GM12874 (cell line): ENCODE measurements at regions not wholly inside any gene's neighbourhood (a gene's known extent, or its start where the extent isn't known, plus 50 kb on each side); places are given as distances from the start of the nearest gene placed in this dataset.

Experiments
- TF ChIP-seq, protein P1 (sequence below): IDR thresholded peaks from 2 replicates; pipeline ENCODE4 v1.5.1; 2011; ENCODE audit warnings: low read depth, mild to moderate bottlenecking, control low read depth, low read length, moderate library complexity; ENCODE audit not compliant: insufficient read depth

- TF ChIP-seq, protein P1, sequence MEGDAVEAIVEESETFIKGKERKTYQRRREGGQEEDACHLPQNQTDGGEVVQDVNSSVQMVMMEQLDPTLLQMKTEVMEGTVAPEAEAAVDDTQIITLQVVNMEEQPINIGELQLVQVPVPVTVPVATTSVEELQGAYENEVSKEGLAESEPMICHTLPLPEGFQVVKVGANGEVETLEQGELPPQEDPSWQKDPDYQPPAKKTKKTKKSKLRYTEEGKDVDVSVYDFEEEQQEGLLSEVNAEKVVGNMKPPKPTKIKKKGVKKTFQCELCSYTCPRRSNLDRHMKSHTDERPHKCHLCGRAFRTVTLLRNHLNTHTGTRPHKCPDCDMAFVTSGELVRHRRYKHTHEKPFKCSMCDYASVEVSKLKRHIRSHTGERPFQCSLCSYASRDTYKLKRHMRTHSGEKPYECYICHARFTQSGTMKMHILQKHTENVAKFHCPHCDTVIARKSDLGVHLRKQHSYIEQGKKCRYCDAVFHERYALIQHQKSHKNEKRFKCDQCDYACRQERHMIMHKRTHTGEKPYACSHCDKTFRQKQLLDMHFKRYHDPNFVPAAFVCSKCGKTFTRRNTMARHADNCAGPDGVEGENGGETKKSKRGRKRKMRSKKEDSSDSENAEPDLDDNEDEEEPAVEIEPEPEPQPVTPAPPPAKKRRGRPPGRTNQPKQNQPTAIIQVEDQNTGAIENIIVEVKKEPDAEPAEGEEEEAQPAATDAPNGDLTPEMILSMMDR: no peak
These were observed 272.2 kb downstream of the KIF4B start for GRCh38 chr5:155285706-155286105.

- TF ChIP-seq, protein P1: no peak
These were observed 277.4 kb downstream of the KIF4B start for GRCh38 chr5:155290937-155291336.

DNA sequence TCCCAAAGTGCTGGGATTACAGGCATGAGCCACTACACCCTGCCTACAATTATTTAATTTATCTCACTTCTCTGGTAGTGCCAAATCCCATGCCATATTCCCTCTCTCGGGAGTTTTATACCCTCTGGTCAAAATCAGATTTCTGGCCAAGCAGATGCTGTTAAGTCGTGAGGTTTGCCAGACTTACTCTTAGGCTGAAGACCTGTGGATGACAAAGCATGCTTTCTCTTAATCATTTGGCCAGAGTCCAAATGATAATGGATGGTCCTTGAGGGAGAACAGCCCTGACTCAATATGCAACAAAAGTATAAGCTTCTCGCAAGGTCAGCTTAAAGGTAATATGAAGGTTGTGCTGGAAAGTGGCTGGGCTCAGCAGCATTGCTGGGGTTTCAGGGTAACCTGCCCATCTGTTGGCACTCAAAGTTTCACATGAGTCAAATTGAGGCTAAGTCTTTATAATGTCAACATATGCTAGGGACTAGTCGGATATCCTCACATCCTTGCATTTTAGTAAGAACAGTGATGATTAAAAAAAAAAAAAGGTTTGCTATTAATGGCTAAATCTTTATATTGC, 280.1 kb downstream of the KIF4B start:
- TF ChIP-seq, protein P1: no peak

DNA sequence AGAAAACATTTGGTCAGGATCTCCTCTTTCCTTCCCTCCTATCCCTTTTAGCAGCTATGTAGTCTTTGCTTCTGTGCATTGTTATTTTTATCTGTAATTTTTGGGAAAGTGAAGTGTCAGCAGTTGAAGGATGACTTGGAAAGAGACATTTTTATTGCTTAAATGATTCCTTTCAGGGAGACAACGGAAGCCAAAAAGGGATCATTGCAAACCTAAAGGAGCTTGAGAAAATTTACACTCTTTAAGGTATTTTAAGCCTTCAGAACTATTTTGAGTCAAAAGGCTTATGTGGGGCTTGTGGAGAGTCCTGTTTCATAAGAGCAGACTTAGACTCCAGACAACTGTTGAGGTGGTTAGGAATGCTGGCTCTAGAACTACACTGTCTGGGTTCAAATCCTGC, 281.6 kb downstream of the KIF4B start:
- TF ChIP-seq, protein P1: no peak

- TF ChIP-seq, protein P1: no peak
These were observed 285.9 kb downstream of the KIF4B start for GRCh38 chr5:155299386-155300005.

DNA sequence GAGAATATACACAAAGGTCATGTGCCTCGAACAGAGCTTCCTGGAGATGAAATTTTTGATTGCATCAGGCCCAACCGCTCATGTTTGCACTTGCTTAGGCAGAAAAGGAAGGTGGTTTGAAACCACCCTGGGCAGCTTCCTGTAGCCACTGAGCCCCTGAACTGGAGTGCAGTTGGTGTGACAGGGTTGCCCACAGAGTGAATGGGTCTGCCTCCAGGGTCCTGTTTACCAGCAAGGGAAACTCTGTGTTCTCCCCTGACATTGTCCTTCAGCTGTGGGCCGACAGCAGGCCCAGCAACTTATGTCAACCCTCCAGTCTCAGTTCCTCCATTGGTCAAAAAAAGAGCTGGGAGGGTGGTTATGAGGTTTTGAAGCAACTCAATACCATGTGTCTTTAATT, 289.6 kb downstream of the KIF4B start:
- TF ChIP-seq, protein P1: no peak

DNA sequence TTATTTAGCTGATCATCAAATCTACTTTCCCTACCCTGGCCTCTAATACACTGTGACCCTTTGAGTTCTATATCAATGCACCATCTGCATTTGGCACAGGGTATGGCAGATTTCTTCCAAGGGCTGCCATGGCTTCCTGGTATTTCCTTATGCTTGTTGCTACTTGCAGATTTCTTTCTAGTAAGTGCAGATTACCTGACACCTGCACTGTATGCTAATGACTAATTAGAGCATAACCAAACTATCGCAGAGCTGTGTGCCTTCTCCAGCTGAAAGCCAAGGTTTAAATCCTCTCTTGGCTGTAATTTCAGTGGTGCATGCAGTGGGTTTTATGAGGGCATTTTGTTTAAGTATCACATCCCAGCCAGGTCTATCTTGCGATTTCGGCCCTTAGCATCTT, 293.7 kb downstream of the KIF4B start:
- TF ChIP-seq, protein P1: no peak
